HEK293T (cell line): ENCODE measurements at regions not wholly inside any gene's neighbourhood (a gene's known extent, or its start where the extent isn't known, plus 50 kb on each side); places are given as distances from the start of the nearest gene placed in this dataset.

ENCODE experiments used
- BHLHE40 ChIP-seq: fragments of 450-650 bp; IDR thresholded peaks from 2 replicates; pipeline ENCODE4 v1.6.1; 2016; ENCODE audit warnings: mild to moderate bottlenecking, moderate library complexity, borderline replicate concordance
- ELF4 ChIP-seq: fragments of 450-650 bp; IDR thresholded peaks from 2 replicates; pipeline ENCODE4 v1.6.1; 2017; ENCODE audit warnings: antibody characterized with exemption
- FOXA1 ChIP-seq: fragments of 450-650 bp; IDR thresholded peaks from 2 replicates; pipeline ENCODE4 v1.6.1; 2016; ENCODE audit warnings: mild to moderate bottlenecking
- FOXK2 ChIP-seq: fragments of 450-650 bp; IDR thresholded peaks from 2 replicates; pipeline ENCODE4 v1.6.1; 2016; ENCODE audit warnings: mild to moderate bottlenecking
- FOXM1 ChIP-seq: fragments of 450-650 bp; IDR thresholded peaks from 2 replicates; pipeline ENCODE4 v1.6.1; 2017; ENCODE audit warnings: mild to moderate bottlenecking, borderline replicate concordance
- HDGF ChIP-seq: fragments of 450-650 bp; IDR thresholded peaks from 2 replicates; pipeline ENCODE4 v1.6.1; 2017; ENCODE audit warnings: antibody characterized with exemption, borderline replicate concordance
- LEF1 ChIP-seq: fragments of 450-650 bp; IDR thresholded peaks from 2 replicates; pipeline ENCODE4 v1.6.1; 2017; ENCODE audit warnings: mild to moderate bottlenecking, borderline replicate concordance
- NFRKB ChIP-seq: fragments of 450-650 bp; IDR thresholded peaks from 2 replicates; pipeline ENCODE4 v1.6.1; 2016; ENCODE audit warnings: mild to moderate bottlenecking, moderate library complexity
- SP1 ChIP-seq: fragments of 450-650 bp; IDR thresholded peaks from 2 replicates; pipeline ENCODE4 v1.6.1; 2017
- SUZ12 ChIP-seq: fragments of 450-650 bp; IDR thresholded peaks from 2 replicates; pipeline ENCODE4 v1.6.1; 2016; ENCODE audit warnings: mild to moderate bottlenecking

- TF ChIP-seq BHLHE40 = no peak
- no peak for TF ChIP-seq NFRKB
- TF ChIP-seq LEF1 = no peak
- no peak for TF ChIP-seq ELF4
- no peak for TF ChIP-seq SP1
- TF ChIP-seq FOXA1 = no peak
- TF ChIP-seq HDGF = no peak
- no peak for TF ChIP-seq SUZ12
- no peak for TF ChIP-seq FOXK2
- TF ChIP-seq FOXM1 = no peak
Measured at GRCh38 chr20:60237981-60238380, 279.8 kb downstream of the CDH26 start.
